HepG2 (cell line): ENCODE measurements at regions not wholly inside any gene's neighbourhood (a gene's known extent, or its start where the extent isn't known, plus 50 kb on each side); places are given as distances from the start of the nearest gene placed in this dataset.
"Not testable (repeated sequence)": the region's sequence is repeated elsewhere in the genome, so short reads cannot be mapped to it uniquely, and the experiment has no call there.

ENCODE experiments used
- RELA ChIP-seq: sonication (generic); formaldehyde crosslinking; IDR thresholded peaks from 2 replicates; pipeline ENCODE4 v1.4.0; 2020; ENCODE audit warnings: missing genetic modification reagents
- TF ChIP-seq, protein P1 (sequence below): sonication (generic); formaldehyde crosslinking; IDR thresholded peaks from 2 replicates; pipeline ENCODE4 v1.8.1; 2023; ENCODE audit warnings: missing genetic modification reagents, inconsistent platforms, borderline replicate concordance

DNA sequence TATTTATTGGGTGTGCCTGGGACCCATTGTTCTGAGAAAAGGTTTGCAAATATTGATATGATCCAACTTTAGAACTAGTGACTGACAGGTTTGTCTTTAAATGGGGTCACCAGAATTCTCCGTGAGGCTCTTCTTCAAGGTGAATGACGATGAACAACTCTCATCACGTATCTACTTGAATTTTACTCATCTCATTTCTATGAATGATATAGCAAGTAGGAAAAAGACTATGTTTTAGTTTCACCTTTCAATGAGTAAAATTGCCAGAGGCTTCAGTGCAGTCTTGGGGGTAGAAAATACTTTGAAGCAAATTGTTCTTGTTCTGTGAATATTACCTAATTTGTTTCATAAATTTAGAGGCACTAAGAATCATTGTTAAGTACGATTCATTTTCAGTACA is 232.0 kb downstream of the ANKRD36 start:
- TF ChIP-seq RELA (CRISPR knock-in tag) = not testable (repeated sequence)
- TF ChIP-seq, protein P1, sequence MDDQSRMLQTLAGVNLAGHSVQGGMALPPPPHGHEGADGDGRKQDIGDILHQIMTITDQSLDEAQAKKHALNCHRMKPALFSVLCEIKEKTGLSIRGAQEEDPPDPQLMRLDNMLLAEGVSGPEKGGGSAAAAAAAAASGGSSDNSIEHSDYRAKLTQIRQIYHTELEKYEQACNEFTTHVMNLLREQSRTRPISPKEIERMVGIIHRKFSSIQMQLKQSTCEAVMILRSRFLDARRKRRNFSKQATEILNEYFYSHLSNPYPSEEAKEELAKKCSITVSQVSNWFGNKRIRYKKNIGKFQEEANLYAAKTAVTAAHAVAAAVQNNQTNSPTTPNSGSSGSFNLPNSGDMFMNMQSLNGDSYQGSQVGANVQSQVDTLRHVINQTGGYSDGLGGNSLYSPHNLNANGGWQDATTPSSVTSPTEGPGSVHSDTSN = not testable (repeated sequence)
